NCI-H1092 (cell line): ENCODE measurements at regions not wholly inside any gene's neighbourhood (a gene's known extent, or its start where the extent isn't known, plus 50 kb on each side); places are given as distances from the start of the nearest gene placed in this dataset.
"Not testable (repeated sequence)": the region's sequence is repeated elsewhere in the genome, so short reads cannot be mapped to it uniquely, and the experiment has no call there.

Source experiments
- DNase-seq: peaks from one replicate; lab custom pipeline; 2025; lab: John Stamatoyannopoulos, UW

GRCh38 chr1:106249810-106250209 lies 806.7 kb upstream of the PRMT6 start:
- no peak for DNase-seq

GRCh38 chr1:106254748-106255147 lies 801.7 kb upstream of the PRMT6 start:
- no peak for DNase-seq

DNA sequence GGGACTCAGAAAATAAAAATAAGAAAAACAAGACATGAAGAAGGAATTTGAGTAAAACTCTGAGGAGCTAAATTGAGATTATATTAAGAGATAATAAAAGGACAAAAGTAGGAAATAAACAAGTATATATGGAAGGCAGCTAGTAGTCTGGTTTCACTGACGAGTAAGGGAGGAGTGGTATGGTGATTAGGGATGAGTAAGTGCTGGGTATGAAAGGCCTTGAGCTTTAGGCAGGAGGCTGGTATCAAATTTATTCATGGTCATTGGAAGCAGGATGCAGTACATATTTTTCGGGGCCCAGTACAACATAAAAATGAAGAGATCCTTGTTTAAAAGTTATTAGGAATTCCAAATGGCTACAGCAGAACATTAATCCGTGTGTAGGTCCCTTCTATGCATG lies 789.7 kb upstream of the PRMT6 start:
- DNase-seq: no peak

DNA sequence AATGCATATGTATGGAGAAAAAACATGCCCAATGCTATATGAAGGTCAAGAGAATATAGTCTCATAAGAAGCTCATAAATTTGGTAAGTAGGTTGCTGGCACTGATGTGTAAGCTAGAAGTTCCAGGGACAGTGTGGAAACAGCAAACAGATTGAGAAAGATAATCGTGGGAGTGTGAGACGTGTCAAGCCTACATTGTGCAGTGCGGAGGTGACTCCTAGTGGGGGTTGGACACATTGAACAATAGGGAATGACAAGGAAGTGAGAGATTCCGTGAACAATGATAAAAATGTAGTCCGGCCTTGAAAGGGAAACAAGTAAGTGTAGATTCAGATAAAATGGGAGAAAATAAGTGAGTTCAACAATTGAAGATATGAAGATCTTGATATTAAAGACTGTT lies 788.4 kb upstream of the PRMT6 start:
- DNase-seq: peak; percentile 6

DNA sequence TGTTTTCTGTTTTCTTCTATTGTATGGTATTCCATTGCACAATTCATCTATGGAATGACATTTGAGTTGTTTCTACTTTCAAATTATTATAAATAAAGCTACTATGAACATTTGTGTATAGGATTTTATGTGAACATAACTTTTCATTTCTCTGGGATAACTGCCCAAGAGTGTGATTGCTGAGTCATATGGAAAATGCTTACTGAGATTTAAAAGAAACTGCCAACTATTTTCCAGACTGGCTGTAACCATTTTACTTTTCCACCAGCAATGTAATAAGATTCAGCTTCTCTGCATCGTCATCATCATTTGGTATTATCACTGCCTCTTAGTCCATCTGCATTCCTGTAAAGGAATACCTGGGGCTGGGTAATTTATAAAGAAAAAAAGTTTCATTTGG lies 779.6 kb upstream of the PRMT6 start:
- no peak for DNase-seq

DNA sequence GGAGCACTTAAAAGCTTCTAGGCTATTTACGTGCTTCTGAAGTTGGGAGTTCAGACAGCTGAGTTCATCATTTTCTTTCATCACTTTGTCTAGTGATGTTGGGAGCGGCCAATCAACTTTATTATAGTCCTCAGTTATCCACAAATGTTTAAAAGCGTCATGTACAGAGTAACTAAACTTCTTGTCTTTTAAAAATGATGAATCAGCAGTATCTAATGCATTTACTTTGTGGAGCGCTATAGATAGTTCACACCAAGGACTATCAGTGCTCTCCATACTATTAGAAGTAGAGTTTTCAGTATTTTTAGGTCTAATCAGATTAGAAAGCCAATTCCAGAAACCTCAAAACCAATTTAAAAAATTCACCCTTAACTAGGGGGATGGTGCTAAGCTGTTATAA lies 778.7 kb upstream of the PRMT6 start:
- no peak for DNase-seq

- DNase-seq: no peak
These were observed 777.8 kb upstream of the PRMT6 start for GRCh38 chr1:106278716-106279115.

DNA sequence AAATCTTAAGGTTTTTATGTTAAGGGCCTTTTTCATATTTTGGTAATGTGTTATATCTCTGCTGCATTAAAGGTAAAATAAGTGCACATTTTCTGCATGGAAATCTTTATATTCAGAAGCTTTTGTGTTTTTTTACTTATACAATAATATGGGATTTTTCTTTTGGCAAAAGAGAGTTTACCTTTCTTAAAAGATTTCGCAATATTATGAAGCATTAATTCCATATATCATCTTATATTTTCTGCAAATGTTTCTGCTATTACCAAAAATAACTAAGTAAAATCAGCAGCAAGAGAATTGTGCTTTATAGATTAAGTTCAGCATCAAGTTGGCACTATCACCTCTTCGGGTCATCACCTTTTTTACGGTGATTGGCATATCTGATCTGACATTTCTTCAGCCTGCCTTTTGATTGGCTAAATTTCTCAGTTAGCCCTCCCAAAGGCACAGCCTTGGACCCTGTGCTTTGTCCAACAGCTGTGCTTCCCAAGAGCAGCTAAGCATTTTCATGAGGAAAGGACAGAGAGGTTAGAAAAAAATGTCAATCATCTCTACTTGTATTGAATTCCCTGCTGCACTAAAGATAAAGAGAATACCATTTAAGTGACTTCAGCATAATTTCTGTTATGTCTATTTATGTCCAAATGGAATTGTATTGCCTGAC lies 767.1 kb upstream of the PRMT6 start:
- DNase-seq: no peak

DNA sequence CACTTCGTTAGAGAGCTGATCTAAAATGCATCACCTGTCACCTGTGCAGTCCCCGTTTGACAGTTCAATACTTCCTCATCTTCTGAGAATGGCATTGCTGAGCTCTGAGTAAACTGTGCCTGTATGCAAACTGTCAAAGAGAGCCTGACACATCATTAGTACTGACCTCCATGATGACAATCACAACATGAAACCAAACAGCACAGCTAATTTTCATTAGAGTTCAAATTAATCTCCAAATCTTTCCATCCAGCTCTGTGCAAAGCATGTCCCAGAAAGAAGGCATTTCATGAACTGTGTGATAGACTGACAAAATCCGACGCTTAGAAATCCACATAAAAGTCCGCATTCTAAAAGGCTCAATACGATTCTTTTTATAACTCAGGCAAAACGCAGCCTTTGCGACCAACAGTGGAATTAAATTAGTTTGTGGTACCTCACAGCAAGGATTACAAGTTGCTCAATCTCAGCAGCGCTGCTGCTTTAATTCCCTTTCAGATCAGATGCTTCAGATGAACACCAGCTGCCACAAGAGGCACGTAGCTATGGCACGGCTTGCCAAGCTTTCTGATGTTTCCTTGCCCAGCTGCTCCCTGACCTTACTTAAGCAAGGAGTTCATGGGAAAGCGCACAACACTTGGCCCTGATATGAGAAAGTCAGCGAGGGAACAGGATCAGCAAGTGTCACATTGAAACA lies 765.5 kb upstream of the PRMT6 start:
- peak; percentile 18 for DNase-seq

GRCh38 chr1:106292130-106292529 lies 764.3 kb upstream of the PRMT6 start:
- DNase-seq: no peak

DNA sequence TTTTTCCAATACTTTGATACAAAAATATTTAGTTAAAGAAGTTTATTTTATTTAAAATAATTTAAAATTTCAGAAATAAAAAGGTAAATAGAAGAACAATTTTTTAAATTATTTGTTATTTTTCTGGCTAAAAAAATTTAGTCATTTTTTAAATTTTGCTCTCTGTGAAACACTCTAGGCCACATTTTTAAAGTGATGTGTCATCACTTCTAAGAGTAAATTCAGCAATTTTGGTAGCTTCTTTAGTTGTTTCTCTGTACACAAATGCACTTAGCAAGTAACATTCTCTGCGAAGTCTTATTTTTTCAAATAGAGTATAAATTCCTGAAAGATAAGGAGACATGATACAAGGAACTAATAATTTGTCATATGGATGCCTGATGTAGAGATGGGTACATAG lies 760.0 kb upstream of the PRMT6 start:
- no peak for DNase-seq

DNA sequence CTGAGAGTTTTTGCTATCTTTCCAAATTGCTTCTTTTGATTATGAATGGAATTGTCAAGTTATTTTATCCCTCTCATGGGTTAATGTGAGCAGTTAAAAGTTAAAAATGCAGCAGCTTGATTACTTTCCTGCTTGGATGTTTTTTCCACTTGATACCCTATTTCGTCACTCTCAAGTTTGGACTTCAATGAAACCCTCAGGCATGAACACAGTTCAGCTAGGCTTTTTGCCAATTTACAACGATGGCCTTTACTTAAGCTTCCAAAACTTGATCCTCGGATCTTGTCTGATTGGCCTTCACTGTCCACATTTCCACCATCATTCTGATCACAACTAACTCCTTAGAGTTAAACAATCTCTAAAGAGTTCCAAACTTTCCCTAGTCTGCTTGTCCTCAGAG lies 752.4 kb upstream of the PRMT6 start:
- DNase-seq: no peak

GRCh38 chr1:106319612-106320011 lies 736.9 kb upstream of the PRMT6 start:
- DNase-seq: no peak

DNA sequence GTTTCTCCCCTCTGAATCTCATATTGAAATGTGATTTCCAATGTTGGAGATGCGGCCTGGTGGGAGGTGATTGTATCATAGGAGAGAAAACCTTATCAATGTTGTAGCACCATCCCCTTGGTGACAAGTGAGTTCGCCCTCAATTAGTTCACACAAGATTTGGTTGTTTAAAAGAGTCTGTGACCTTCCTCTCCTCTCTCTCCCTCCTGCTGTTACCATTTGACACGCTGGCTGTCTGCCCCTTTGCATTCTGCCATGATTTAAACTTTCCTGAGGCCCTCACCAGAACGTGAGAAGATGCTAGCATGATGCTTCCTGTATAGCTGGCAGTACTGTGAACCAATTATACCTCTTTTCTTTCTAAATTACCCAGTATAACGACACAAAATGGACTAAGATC lies 730.9 kb upstream of the PRMT6 start:
- DNase-seq: no peak

GRCh38 chr1:106344494-106344893 lies 712.0 kb upstream of the PRMT6 start:
- DNase-seq: no peak

GRCh38 chr1:106360252-106360651 lies 696.2 kb upstream of the PRMT6 start:
- DNase-seq: no peak

DNA sequence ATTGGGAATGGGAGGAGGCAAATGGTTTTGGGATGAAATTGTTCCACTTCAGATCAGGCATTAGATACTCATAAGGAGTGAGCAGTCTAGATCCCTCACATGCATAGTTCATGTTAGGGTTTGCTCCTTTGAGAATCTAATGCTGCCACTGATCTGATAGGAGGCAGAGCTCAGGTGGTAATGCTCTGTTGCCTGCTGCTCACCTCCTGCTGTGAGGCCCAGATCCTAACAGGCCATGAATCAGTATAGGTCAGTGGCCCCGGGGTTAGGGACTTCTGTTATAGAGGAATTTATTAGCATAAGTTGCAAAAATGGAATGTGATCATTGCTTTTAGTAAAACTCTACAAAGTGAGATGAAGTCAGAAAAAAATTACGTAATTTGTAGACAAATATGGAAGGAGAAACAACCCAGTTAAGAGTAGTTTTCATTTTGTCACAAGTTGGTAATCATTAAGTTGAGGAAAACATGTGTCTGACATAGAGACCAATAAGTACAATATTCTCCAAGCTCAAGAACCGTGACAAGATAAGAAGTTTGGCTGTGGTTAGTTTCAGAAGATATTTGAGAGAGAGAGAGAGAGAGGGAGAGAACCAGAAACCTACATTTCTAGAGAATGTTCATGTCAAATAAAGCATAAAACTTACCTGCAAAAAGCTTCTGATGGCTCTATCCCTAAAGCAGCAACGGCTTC lies 689.7 kb upstream of the PRMT6 start:
- DNase-seq: no peak

DNA sequence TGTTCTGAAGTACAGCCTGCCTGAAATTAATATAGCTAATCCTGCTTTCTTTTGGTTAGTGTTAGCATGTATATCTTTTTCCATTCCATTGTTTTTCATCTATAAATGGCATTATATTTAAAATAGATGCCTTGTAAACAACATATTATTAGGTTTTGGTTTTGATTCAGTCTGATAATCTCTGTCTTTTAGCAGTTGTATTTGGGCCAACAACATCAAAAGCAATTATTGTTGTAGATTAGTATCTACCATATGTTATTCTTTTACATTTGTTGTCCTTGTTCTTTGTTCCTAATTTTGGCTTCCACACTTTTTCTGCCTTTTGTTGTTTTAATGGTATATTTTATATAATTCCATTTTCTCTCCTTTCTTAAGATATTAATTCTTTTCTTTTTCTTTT lies 678.2 kb upstream of the PRMT6 start:
- no peak for DNase-seq

- no peak for DNase-seq
These were observed 675.7 kb upstream of the PRMT6 start for GRCh38 chr1:106380772-106381171.

- not testable (repeated sequence) for DNase-seq
These were observed 667.3 kb upstream of the PRMT6 start for GRCh38 chr1:106389160-106389559.

DNA sequence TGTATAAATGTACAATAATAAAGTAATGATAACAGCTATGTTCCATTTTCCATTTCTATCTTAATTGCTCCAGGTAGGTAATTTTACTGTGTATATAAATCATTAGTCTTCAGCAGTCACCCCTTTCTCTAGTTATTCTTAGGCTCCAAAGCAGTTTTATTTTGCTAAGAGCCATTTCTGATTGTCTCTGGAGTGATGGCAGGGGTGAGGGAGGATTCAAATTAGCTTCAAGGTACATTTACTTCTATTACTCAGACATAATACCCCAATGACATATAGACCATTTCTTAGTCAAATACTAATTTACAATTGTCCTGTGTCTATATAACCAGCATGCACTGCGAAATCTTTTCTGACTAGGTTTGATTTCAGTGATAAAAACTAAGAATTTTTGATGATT lies 663.4 kb upstream of the PRMT6 start:
- DNase-seq: no peak

GRCh38 chr1:106396020-106396419 lies 660.5 kb upstream of the PRMT6 start:
- no peak for DNase-seq

DNA sequence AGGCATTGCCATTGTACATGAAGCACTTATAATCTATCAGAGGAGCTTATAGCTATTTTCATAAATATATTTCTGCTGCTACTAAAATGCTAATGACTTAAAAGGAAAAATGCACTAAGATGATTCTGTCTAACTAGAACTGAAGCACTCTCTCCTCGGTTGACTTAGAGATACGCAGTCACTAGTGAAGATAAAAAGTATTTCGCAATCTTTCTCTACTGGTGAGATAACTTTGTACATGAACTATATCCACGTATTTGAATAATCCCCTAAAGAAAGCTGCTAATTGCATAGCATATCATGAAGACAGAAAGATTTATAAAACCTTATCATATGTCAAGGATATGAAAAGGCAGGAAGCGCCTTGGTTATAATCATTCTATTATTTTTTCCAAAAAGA lies 658.1 kb upstream of the PRMT6 start:
- DNase-seq: no peak
